Loucy (cell line): ENCODE measurements at regions not wholly inside any gene's neighbourhood (a gene's known extent, or its start where the extent isn't known, plus 50 kb on each side); places are given as distances from the start of the nearest gene placed in this dataset.

Experiments used
- H2AFZ ChIP-seq: fragments of 200-600 bp; sonication (generic); 2 replicates; pipeline ENCODE4 v1.6.0; 2016; ENCODE audit warnings: antibody characterized with exemption, mild to moderate bottlenecking, low read length, moderate library complexity
- H3F3A ChIP-seq: fragments of 200-600 bp; 2 replicates; pipeline ENCODE4 v1.6.0; 2016; ENCODE audit warnings: antibody characterized with exemption, low read depth, mild to moderate bottlenecking
- H3K27me3 ChIP-seq: fragments of 200-600 bp; sonication (generic); 2 replicates; pipeline ENCODE4 v1.6.1; 2014; ENCODE audit warnings: low read length, mild to moderate bottlenecking; ENCODE audit not compliant: insufficient read depth, poor library complexity, severe bottlenecking
- H3K36me3 ChIP-seq: fragments of 200-600 bp; sonication (generic); 2 replicates; pipeline ENCODE4 v1.6.1; 2016; ENCODE audit warnings: low read length; ENCODE audit not compliant: insufficient read depth
- H3K4me1 ChIP-seq: fragments of 200-600 bp; sonication (generic); 2 replicates; pipeline ENCODE4 v1.5.1; 2014; ENCODE audit warnings: low read length, mild to moderate bottlenecking; ENCODE audit not compliant: insufficient read depth, poor library complexity, severe bottlenecking
- H3K4me2 ChIP-seq: fragments of 200-600 bp; sonication (generic); 2 replicates; pipeline ENCODE4 v1.6.0; 2014; ENCODE audit warnings: antibody characterized with exemption, low read length, low read depth, mild to moderate bottlenecking; ENCODE audit not compliant: poor library complexity, severe bottlenecking
- H3K4me3 ChIP-seq: fragments of 200-600 bp; sonication (generic); 2 replicates; pipeline ENCODE4 v1.5.1; 2014; ENCODE audit warnings: low read length, mild to moderate bottlenecking, mixed read lengths; ENCODE audit not compliant: poor library complexity, severe bottlenecking
- H3K79me2 ChIP-seq: fragments of 200-600 bp; sonication (generic); 2 replicates; pipeline ENCODE4 v1.6.1; 2014; ENCODE audit warnings: low read length; ENCODE audit not compliant: insufficient read depth
- H3K9ac ChIP-seq: fragments of 200-600 bp; sonication (generic); 2 replicates; pipeline ENCODE4 v1.6.0; 2014; ENCODE audit warnings: mild to moderate bottlenecking, low read depth, low read length, moderate library complexity; ENCODE audit not compliant: poor library complexity, severe bottlenecking
- H3K9me2 ChIP-seq: fragments of 200-600 bp; sonication (generic); replicated peaks from 2 replicates; pipeline ENCODE4 v1.6.1; 2016; ENCODE audit warnings: low read depth, low read length, mixed read lengths
- H3K9me3 ChIP-seq: fragments of 200-600 bp; sonication (generic); 2 replicates; pipeline ENCODE4 v1.6.1; 2014; ENCODE audit warnings: mild to moderate bottlenecking, antibody characterized with exemption, low read length, low read depth; ENCODE audit not compliant: insufficient read depth
- H4K20me1 ChIP-seq: fragments of 200-600 bp; sonication (generic); 2 replicates; pipeline ENCODE4 v1.6.0; 2014; ENCODE audit warnings: antibody characterized with exemption, low read length, mild to moderate bottlenecking; ENCODE audit not compliant: insufficient read depth, poor library complexity, severe bottlenecking
- EZH2phosphoT487 ChIP-seq: fragments of 200-600 bp; IDR thresholded peaks from 2 replicates; pipeline ENCODE4 v1.6.1; 2018; ENCODE audit warnings: antibody characterized with exemption, mild to moderate bottlenecking, moderate library complexity, borderline replicate concordance
- TF ChIP-seq, protein P1 (sequence below): fragments of 200-600 bp; sonication (generic); conservative IDR thresholded peaks from 2 replicates; pipeline ENCODE4 v1.5.1; 2014; ENCODE audit warnings: mild to moderate bottlenecking, antibody characterized with exemption, low read length

DNA sequence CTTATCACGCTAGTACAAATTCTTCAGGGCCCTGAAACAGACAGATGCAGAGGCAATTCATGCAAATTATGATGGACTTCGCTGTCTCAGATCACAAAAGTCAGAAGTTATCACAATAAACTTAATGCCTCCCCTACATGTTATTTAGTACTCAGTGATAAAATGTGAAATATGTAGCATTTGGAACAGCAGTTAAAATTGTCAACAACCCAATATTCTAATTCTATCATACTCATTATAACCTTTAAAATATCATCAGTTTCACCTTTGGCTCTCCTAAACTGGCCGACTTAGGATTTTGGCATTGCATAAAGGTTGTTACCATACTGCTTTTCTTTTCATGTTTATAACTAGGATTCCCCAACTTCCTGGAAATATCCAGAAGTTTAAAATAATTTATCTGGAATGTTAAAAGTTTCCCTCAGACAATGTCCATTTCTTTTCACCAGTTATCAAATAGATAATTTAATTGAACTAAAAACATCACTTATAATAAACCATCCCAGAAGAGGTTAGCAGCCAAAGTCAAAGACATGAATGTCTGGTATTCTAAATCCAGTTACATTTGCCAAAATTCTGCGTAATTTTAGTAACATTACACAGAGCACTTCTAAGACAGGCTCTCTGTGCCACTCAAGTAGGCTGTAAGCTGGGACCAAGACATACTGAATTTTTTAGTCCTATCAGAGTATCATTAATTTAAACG lies 239.8 kb downstream of the RBM43 start:
- Histone ChIP-seq H3F3A (no peaks in the 10 kb centered on the region), H3K9ac (no peak overlapping the region), H3K4me1 (no peaks in the 10 kb centered on the region), H3K9me2 (no peaks in the 10 kb centered on the region), H3K9me3 (no peaks in the 10 kb centered on the region), H3K27me3 (no peaks in the 10 kb centered on the region), H3K4me3 (no peak overlapping the region), H3K4me2 (no peak overlapping the region), H2AFZ (no peak overlapping the region), H3K36me3 (no peaks in the 10 kb centered on the region), H4K20me1 (no peaks in the 10 kb centered on the region), H3K79me2 (no peaks in the 10 kb centered on the region)
- no peak for TF ChIP-seq EZH2phosphoT487
- TF ChIP-seq, protein P1, sequence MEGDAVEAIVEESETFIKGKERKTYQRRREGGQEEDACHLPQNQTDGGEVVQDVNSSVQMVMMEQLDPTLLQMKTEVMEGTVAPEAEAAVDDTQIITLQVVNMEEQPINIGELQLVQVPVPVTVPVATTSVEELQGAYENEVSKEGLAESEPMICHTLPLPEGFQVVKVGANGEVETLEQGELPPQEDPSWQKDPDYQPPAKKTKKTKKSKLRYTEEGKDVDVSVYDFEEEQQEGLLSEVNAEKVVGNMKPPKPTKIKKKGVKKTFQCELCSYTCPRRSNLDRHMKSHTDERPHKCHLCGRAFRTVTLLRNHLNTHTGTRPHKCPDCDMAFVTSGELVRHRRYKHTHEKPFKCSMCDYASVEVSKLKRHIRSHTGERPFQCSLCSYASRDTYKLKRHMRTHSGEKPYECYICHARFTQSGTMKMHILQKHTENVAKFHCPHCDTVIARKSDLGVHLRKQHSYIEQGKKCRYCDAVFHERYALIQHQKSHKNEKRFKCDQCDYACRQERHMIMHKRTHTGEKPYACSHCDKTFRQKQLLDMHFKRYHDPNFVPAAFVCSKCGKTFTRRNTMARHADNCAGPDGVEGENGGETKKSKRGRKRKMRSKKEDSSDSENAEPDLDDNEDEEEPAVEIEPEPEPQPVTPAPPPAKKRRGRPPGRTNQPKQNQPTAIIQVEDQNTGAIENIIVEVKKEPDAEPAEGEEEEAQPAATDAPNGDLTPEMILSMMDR, result no peak

DNA sequence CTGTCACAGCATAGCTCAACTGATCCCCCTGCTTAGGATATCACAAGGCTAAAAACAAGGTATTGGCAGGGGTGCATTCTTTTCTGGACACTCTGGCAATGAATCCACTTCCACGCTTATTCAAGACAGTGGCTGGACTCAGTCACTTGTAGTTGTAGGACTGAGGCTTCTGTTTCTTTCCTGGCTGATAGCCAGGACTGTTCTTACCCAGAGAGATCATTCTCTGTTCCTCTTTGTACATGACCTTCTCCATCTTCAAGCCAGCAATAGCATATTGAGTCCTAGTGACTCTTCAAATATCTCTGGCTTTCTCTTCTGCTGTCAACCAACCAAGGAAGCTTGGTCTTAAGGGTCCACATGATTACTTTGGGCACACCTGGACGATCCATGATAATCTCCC lies 241.3 kb downstream of the RBM43 start:
- H3K9ac ChIP-seq, result no peak overlapping the region
- no peaks in the 10 kb centered on the region for H4K20me1 ChIP-seq
- H3K9me3 ChIP-seq, result no peaks in the 10 kb centered on the region
- no peak overlapping the region for H2AFZ ChIP-seq
- H3K79me2 ChIP-seq, result no peaks in the 10 kb centered on the region
- H3K9me2 ChIP-seq, result no peaks in the 10 kb centered on the region
- no peak overlapping the region for H3K4me3 ChIP-seq
- H3K27me3 ChIP-seq, result no peaks in the 10 kb centered on the region
- no peak overlapping the region for H3K4me2 ChIP-seq
- TF ChIP-seq, protein P1, result no peak
- TF ChIP-seq EZH2phosphoT487, result no peak
- no peaks in the 10 kb centered on the region for H3K36me3 ChIP-seq
- no peaks in the 10 kb centered on the region for H3F3A ChIP-seq
- H3K4me1 ChIP-seq, result no peaks in the 10 kb centered on the region

DNA sequence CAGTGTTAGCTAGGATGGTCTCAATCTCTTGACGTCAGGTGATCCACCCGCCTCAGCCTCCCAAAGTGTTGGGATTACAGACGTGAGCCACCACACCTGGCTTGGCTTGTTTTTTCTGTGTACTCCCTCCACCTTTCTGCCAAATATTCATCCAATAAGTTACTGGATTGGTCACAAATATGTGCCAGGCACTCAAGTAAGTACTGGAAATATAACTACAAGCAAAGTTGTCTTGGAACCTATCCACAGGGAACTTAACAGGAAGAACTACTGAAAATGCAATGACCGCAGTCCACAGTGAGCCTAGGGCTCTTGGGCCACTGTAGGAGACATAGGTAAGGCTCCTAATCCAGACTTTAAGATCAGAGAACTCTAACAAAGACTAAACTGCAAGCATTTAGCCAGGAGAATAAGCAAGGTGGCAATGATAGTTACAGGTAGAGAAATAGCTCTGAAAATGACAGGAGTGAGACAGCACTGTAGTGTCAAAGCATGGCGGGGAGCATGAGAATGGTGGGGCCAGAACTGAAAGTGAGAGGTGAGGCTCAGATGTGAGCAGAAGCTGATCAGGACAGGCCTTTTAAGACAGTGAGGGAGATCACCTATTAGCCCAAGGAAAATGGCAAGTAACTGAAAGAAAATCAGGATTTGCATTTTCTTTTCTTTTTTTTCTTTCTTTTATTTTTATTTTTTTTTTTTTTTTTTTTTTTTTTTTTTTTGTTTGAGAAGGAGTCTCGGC lies 252.1 kb downstream of the RBM43 start:
- no peaks in the 10 kb centered on the region for H3K9me2 ChIP-seq
- H3K4me3 ChIP-seq, result no peak overlapping the region
- TF ChIP-seq, protein P1, result no peak
- H3F3A ChIP-seq, result no peaks in the 10 kb centered on the region
- no peaks in the 10 kb centered on the region for H4K20me1 ChIP-seq
- no peaks in the 10 kb centered on the region for H3K36me3 ChIP-seq
- H3K79me2 ChIP-seq, result no peaks in the 10 kb centered on the region
- no peak overlapping the region for H3K9ac ChIP-seq
- no peaks in the 10 kb centered on the region for H3K4me1 ChIP-seq
- no peaks in the 10 kb centered on the region for H3K27me3 ChIP-seq
- no peak overlapping the region for H2AFZ ChIP-seq
- no peak overlapping the region for H3K4me2 ChIP-seq
- no peaks in the 10 kb centered on the region for H3K9me3 ChIP-seq
